ENCODE measurements at regions not wholly inside any gene's neighbourhood (a gene's known extent, or its start where the extent isn't known, plus 50 kb on each side); places are given as distances from the start of the nearest gene placed in this dataset.
A peak's percentile ranks its signal among the peaks of the same experiment; 100 is the strongest.

DNA sequence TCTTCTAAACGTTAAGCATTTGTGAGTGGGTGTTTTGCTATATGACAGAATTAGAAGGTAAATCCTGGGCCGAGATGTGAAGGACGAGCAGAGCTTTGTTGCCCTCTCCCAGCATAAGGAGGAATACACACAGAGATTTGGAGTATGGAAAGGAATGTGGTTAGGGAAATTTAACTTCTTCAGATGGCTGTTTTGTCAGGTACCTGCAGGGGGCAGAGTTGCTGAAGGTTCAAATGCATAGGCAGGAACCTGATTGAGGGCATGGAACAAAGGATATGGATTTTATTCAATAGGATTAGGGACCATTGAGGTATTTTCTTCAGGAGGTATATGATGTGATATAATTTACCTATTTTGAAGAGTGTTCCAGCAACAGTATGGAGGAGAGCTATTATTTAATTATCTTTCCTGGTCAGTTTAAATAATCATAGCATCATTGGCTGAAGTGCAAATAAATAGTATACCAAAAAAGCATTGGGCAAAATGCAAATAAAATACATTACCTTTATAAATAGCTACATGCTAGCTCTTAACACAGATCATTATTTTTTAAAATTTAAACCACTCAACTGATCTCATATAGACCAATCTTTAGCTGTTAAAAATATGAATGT, 143.6 kb downstream of the SLIT2 start:
- DNase-seq (ENCODE audit: low read depth, low spot score), result no peak

DNA sequence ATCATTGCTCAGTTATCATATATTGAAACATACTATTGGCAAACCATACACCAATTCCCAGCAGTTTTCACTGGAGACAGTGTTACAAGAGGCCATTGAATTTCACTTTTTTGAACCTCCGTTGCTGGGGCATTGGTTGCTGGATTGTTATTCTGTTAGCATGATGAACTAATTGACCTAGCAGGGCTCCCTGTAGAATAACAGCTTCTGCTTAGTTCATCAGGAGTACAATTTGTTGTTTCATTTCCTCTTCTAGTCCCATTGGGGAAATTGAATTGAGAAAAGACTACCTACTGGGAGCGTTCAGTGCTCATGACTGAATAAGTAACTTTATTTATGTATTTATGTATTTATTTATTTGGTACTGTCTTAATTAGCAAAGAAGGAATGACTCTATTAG, 151.6 kb downstream of the SLIT2 start:
- DNase-seq (ENCODE audit: low read depth, low spot score), result no peak

DNA sequence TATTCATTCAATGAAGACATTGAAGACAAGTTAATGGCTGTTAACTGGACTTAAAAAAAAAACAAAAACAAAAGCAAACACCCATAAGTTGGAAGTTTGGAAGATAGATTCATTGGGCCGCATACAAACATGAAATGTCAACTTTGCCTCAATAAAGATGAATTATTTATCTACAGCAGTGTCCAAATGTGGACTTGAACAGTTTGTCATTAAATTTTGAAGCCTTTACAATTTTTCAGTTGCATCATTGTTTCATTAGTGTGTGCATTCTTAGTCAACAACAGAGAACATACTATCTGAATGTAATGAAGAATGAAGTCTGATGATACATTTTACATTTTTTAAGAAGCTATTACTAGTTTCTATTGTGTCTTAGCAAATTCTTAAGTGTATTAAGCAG, 152.1 kb downstream of the SLIT2 start:
- DNase-seq (ENCODE audit: low read depth, low spot score), result no peak

DNA sequence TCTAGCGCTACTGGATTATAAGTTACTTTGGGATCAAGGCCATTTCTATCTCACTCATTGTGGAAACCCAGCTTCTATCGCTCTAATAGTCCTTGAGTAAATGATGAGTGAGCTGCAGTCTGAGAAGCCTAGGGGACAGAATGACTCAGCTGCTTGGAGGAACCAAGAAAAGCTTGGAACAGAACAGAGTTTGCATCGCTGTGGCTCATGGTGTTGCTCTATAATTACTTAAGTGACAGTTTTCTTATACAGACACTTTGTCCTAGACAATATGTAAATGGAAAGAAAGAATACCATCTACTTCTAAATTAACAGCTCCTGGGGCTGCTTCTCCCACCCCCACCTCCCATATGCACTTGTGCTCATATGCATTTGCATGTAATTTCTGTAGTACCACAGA, 156.9 kb downstream of the SLIT2 start:
- no peak for DNase-seq (ENCODE audit: low read depth, low spot score)

DNA sequence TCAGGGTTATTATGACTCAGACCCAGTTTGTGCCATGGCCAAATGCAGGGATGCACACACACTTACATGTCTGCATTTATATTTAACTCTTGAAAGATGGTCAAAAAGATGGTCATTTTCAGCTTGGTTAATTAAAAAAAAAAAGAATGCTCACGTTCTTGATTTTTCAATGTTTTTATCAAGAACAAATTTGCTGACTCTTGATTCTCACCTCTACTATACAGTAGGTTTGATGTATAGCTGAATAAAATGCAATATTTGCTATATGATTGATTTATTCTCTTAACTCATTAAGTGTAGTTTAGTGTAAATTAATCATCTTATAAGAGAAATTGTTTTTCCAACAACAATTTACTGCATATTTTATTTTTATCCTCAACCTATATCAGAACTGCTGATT, 160.4 kb downstream of the SLIT2 start:
- no peak for DNase-seq (ENCODE audit: low read depth, low spot score)

DNA sequence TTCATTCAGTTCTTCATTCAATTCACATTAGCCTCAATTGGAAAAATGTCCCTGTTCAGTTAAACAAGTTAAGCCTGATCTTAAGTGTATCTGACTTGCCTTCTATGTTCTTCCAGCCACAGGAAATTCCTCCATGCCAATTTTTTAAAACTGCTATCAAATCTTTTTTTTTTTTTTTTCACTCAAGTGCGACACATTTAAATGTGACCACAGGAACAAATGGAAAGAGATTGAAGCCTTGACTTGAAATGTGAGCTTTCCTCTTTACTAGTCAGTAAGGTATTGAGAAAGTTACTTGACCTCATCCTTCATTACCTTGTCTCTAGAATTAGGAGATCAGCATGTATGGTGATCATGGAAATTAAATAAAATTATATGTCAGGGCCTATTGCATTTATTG, 165.1 kb downstream of the SLIT2 start:
- DNase-seq (ENCODE audit: low read depth, low spot score), result no peak

DNA sequence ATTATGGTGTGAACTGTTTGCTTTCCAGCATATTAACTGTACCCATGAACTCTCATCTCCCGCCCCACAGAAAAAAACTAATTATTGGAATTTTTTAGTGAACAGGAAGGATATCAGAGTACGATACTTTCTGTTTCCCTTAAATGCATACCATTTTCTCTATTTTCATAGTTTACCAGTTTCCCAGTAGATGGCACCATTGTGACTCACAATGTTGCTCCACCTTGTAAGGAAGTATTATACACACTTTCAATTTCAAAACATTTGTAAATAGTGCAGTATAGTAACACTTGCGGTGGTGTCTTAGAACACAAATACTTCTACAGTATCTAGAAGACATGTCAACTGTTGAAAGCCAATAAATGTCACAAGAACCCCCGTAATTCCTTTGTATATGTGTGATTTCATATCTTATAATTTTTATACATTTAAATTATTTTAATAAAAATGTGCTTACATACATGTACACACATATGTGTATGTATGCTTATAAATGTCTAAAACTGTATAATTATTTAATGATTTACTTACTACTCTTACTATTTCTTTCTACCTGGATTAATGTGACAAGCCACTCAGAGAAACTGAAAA, 167.3 kb downstream of the SLIT2 start:
- peak; percentile 43 for DNase-seq (ENCODE audit: low read depth, low spot score)

DNA sequence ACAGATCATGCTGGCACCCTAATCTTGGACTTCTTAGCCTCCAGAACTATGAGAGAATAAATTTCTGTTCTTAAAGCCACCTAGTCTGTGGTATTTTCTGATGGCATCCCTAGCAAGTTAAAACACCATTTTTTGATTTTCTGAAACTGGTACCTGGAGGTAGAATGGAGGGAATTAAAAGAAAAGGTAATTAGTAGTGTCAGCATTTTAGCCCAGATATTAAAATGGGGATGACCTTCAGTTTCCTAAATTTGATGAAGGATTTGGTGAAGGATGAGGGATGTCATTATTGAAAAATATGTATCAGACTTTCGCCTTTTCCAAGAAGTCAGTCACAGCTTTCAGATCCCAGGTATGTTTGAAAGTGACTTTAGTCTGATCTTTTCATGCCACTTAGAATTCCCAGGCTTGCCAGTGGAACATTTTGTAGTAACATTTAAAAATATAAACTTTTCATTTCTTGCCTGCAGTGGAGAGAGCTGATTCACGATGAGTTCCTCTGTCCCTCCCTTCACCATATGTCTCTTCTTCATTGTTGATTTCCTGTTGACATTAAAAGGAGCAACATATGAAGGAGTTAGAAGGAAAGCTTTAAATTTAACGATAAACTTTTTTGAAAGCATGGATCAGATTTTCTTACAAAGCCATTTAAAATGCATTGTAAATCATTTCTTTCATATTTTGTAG, 169.4 kb downstream of the SLIT2 start:
- no peak for DNase-seq (ENCODE audit: low read depth, low spot score)

DNA sequence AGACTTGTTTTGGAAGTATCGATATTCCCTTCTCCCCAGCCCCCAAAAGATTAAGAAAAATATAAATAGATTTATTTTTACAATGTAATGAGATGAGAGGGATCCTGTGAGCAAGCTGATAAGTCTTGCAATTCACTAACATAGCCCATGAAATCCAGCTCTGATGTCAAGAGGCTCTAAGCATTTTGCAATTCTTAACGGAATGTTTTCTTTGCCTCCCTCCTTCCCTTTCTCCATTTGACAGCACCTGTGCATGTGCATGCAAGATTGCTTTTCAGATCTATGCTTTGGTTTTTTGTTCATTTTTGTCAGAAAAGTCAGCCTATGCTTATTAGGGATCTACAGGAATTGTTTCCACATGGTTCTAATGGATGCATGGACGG, 169.9 kb downstream of the SLIT2 start:
- DNase-seq (ENCODE audit: low read depth, low spot score), result no peak

DNA sequence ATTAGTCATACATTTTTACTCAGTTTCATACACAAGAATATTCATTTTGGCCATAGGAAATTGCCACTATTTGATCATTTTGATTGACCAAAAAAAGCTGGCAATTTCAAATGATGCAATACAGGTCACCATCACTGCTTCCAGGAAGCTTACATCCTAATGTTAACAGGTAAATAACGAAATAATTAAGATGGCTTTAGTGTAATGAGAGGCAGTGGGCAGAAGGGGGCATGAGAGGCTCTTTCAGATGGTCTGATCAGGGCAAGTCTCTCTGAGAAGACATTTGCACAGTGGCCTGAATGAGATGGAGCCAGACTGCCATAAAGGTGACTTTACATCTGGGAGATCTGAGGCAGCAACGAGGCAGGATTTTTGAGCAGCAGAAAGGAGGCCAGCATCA, 170.7 kb downstream of the SLIT2 start:
- peak; percentile 21 for DNase-seq (ENCODE audit: low read depth, low spot score)

DNA sequence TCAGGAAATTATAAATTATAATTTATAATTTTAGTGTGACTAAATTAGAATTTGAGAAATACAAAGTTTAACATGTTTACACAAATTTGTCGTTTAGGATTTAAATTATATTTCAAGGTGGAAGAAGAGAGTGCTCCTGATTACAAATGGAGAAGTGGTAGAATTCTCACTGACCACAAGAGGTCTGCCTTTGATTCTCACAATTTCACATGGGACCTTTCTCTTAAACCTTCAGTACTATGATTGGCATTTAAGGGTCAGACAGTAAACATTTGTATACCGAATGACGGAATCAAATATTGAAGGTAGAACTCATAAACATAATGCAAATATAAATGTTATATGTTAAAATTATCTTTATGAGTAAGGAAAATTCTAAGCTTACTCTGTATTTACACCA, 171.7 kb downstream of the SLIT2 start:
- no peak for DNase-seq (ENCODE audit: low read depth, low spot score)

DNA sequence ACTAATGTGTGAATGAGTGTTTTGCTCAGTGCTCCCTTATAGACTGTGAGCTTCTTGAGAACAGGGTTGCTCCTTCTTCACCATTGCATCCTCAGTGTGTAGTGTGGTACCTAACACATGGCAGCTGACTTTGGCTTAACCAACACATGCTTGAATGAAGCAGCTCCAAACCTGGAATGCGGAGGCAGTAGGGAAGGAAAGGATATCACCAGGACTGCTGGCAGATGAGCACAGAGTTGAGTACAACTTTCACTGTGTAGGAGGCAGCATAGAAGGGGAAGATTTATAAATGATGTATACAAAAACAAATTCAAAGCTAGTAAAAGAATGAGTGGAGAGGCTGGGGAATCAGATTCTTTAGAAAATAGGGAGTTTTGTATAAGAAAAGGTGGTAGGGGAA, 174.3 kb downstream of the SLIT2 start:
- DNase-seq (ENCODE audit: low read depth, low spot score), result no peak

DNA sequence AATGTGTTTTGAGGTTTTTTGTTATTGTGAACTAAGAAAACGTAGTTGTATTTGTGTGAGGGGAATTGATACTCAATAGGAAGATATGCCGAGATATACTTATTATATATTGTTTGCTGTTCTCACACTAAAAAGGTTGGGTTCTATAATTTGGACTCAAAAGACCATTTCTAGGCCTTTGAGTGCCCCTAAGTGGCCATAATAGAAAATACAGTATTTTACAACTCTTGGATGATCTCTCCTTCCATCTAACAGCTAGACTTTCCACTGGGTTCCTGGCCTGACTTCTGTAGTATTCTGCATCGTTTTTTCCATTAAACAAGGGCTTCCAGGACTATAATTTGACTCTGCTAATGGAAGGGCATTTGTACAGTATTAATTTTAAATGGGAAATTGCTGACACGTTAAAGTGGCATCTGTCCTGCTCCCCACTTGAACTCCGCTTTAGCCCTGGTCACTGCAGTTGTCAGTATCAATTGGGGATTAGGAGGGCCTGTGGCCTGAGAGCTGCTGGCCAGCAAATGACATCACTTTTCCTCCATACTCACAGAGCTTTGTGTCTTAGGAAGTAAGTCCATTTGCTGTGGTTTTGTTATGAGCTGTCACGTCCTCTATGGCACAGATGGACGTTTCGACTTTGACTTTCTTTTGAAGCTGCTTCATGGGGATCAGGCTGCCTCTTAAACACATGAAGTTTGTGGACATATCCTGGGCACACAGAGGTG, 176.9 kb downstream of the SLIT2 start:
- no peak for DNase-seq (ENCODE audit: low read depth, low spot score)

DNA sequence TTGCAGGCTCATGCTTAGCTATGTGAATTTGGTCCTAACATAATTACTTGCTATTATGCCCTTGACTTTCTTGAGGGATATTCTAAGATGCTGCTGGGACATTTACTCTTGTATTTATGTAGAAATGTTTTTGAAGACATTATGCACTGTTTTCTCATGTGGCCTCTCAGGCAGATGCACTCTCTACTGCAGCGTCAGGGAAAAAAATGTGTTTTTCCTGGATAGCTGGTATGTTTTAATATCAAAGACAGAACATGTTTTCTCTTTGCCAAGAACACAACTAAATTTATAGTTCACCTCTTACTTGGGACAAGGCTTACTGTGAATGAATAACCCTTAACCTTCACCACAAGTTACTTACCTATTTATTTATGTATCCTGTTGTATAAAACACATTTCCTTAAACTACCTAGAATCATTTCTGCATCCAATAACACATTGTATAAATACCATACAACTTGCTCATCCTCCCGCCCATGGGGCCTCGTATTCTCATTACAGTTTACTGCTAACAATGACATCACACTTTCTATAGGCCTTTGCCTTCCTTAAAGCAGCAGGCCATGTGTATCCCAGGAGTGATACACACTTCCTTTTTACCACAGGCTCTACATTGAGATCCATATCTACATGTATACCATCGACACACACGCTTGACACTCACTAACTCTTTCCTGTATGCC, 178.7 kb downstream of the SLIT2 start:
- DNase-seq (ENCODE audit: low read depth, low spot score), result peak; percentile 26

DNA sequence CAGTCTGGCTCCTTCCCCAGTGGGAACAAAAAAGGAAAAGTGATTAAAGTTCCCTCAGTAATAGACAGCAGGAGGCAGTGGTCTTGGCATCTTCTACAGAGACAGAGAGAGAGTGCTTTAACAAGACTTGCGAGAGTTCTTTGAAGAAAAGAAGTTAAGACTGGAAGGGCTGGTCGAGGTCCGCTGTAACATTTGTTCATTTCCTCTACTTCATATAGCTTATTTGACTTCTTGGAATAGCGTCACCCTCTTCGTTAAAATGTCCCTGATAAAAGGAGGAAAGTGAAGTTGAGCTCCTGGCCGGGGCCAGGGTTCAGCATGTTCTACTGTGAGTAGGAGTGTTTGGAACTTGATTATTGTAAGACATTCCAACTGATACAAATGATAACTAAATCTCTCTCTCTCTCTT, 179.8 kb downstream of the SLIT2 start:
- DNase-seq (ENCODE audit: low read depth, low spot score), result no peak

DNA sequence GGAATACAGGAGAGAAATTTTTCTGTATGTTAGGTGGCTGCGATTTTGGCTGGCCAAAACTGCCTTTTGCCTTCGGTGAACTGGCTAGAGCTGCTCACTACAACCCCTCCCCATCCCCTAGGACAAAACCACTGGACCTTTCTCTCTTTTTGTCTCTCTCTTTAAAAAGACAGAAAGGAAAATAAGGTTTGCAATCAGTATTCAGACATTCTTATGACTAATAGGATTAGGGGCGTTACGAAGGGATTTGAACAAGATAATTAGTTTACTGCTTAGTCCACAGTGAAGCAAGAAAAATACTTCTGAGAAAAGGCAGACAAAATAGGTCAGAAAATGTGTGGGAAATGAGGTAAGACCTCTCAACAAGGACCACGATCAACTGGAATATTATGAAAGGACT, 180.4 kb downstream of the SLIT2 start:
- no peak for DNase-seq (ENCODE audit: low read depth, low spot score)

DNA sequence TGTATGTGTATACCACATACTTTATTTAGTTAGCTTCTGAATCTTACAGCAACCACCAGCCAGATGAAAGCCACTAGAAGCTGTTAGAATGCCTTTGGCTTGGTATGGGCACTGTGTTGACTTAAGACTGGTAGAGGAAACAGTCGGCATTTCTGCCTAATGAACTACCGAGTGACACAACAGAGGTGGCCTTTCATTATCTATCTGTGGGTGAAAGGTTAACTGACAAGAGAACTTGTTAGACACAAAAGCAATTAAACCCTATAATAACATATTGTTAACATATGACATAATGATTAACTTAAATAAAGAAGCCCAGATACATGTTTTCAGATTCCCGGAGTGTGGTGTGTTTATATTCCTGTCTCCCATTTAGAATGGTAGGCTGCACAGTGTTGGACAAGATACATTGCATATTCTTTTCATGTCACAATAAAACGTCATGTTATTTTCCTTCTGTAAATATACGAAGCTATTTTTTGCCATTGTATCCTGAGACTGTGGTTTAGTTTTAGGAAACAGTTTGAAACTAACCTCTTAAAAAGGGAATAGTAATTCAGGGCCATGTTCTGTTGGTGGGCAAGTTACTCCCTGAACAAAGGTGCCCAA, 181.5 kb downstream of the SLIT2 start:
- DNase-seq (ENCODE audit: low read depth, low spot score), result no peak

DNA sequence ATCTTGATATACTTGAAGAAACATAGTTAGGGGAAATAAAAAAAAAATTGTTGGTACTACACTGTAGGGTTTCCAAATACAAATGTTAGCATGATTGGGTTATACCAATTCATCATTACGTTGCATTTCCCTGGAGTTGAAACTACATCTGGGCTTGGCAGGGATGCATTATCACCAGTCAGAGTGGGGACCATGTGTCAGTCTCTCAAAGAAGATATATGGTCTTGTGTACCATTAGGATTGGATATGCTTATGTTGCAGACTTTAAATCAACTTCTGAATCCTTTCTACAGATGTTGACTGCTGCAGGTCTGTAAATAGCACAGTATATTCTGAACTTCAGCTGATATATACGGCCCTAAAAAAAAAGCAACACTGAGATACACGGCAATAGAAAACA, 188.5 kb downstream of the SLIT2 start:
- no peak for DNase-seq (ENCODE audit: low read depth, low spot score)

DNA sequence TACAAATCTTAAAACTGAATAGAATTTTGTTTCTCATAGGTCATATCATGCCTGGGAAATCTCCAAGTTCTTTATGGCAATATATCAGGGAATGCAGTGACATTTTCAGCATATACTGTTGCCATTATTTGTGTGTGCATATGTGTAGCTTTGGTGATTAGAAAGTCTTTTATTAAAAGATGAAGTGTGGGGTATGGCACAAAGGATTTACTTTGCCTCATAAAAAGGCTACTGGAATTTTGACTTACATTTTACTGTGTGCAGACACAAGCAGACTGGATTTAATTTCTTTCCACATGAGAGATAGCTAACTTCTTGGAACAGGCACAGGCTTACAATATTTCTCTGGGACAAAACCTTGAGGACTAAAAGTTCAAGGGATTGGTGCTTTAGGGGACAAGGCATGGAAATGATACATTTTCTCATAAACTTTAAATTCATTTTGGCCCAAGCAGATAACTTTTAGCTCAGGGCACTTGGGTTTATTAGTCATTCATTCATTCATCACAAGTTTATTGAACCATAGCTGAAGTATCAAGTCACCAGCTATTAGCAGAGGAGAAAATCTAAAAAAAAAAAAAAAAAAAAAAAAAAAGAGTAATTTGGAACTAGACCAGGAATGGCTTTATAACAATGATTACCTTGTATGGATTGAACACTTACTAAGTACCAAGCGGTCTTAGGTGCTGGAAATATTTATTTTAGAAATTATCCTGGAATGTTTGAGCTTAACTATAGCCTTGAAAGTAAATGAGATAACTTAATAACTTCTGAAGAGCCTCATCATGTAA, 191.5 kb downstream of the SLIT2 start:
- DNase-seq (ENCODE audit: low read depth, low spot score), result no peak

DNA sequence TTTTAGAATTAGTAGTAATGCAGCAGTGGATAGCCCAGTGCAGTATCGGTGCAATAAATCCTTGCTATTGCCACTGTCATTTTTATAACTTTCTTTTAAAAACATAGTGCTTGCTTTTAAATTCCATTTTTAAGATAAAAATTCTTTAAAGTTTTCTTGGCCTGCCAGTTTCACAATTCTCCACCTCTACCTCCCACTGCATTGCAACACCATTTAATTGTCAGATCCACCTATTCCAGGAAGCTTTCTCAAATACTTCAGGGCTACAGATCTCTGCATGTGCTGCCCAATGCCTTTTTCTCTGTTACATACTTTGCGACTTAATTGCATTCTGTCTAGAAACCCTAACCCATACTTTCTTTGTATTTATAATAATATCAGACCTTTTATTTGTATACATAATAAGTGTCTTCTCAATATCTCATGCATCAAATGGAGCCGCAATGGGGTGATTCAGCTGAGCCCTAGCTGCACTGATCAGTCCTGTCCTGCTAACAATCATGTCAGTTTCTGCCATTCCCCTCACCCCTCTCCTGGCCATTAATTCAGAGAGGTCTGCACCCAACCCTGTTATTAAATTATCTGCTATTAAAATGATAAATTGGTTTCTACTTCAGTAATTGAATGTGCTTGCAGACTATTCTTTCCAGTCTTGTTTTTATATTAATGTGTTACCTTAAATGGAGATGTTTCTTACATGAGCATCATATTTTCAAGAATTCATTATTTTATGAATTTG, 193.1 kb downstream of the SLIT2 start:
- no peak for DNase-seq (ENCODE audit: low read depth, low spot score)

Measured in smooth muscle cell of the brain vasculature (primary cell).